Transverse colon (tissue), 4 donors: ENCODE measurements at regions not wholly inside any gene's neighbourhood (a gene's known extent, or its start where the extent isn't known, plus 50 kb on each side); places are given as distances from the start of the nearest gene placed in this dataset.

ENCODE experiments used
- DNase-seq: peaks from one replicate; pipeline ENCODE4 v3.0.0-alpha.2; 2019
- H3K27ac ChIP-seq, 4 donors: fragments of 200-600 bp; sonication (generic); 2 replicates each; pipeline ENCODE4 v1.5.1; 2016 to 2018; ENCODE audit warnings: inconsistent platforms in 4 of 4
- H3K27me3 ChIP-seq: fragments of 200-600 bp; sonication (generic); 2 replicates; pipeline ENCODE4 v1.5.1; 2017; ENCODE audit warnings: inconsistent platforms
- H3K36me3 ChIP-seq, 4 donors: fragments of 200-600 bp; sonication (generic); 2 replicates each; pipeline ENCODE4 v1.5.1; 2017 to 2019; ENCODE audit warnings: inconsistent platforms in 4 of 4
- H3K4me1 ChIP-seq, 4 donors: fragments of 200-600 bp; sonication (generic); 2 replicates each; pipeline ENCODE4 v1.5.1; 2017 to 2020; ENCODE audit warnings: inconsistent platforms in 4 of 4
- H3K4me3 ChIP-seq, 4 donors: fragments of 200-600 bp; sonication (generic); 1 replicate in 1 of 4; 2 replicates in 3 of 4; pipeline versions ENCODE4 v1.5.1 to v1.6.1; 2017 to 2019; ENCODE audit warnings: inconsistent platforms in 4 of 4
- H3K9me3 ChIP-seq, 2 donors: fragments of 200-600 bp; sonication (generic); 2 replicates each; pipeline ENCODE4 v1.5.1; 2017 to 2019; ENCODE audit warnings: inconsistent platforms in 2 of 2
- CTCF ChIP-seq, 5 experiments: fragments of 200-600 bp in 3 of 5; fragments of 450-650 bp in 2 of 5; sonication (generic) in 3 of 5; IDR thresholded peaks; 1 replicate in 2 of 5; 2 replicates in 3 of 5; pipeline ENCODE4 v1.5.1; 2016 to 2017; ENCODE audit warnings: antibody characterized with exemption in 5 of 5, inconsistent platforms in 3 of 5, mild to moderate bottlenecking in 2 of 5, moderate library complexity in 1 of 5
- EP300 ChIP-seq: sonication (generic); formaldehyde crosslinking; IDR thresholded peaks from one replicate; pipeline ENCODE4 v1.6.1; 2017; ENCODE audit warnings: antibody characterized with exemption, low read depth
- POLR2A ChIP-seq: fragments of 450-650 bp; IDR thresholded peaks from one replicate; pipeline ENCODE4 v1.6.1; 2016; ENCODE audit warnings: antibody characterized with exemption, mild to moderate bottlenecking, moderate library complexity
- POLR2AphosphoS5 ChIP-seq, 3 donors: sonication (generic); formaldehyde crosslinking; IDR thresholded peaks; one replicate each; pipeline ENCODE4 v1.6.1; 2016; ENCODE audit warnings: antibody characterized with exemption in 3 of 3
- WGBS, 2 donors: methylation state at CpG; one replicate each; pipeline ENCODE4 v1.1.5; 2018; ENCODE audit warnings: low coverage in 1 of 2; 5-methylcytosine and 5-hydroxymethylcytosine counted together
- in situ Hi-C, 4 donors: fragments of 200-750 bp; cut with MboI; loops; one replicate each; pipeline versions ENCODE4 v1.15.0 to v1.15.1; 2017; ENCODE audit warnings: low sequenced_read_pairs in 3 of 4, low pct_ligation_motif_present in 1 of 4, low pct_unique_long_range_greater_than_20kb in 1 of 4
- intact Hi-C: fragments of 100-400 bp; cut with DNase I; formaldehyde crosslinking; loops from one replicate; pipeline ENCODE4 v1.15.1; 2023; ENCODE audit warnings: low total_unique reads

DNA sequence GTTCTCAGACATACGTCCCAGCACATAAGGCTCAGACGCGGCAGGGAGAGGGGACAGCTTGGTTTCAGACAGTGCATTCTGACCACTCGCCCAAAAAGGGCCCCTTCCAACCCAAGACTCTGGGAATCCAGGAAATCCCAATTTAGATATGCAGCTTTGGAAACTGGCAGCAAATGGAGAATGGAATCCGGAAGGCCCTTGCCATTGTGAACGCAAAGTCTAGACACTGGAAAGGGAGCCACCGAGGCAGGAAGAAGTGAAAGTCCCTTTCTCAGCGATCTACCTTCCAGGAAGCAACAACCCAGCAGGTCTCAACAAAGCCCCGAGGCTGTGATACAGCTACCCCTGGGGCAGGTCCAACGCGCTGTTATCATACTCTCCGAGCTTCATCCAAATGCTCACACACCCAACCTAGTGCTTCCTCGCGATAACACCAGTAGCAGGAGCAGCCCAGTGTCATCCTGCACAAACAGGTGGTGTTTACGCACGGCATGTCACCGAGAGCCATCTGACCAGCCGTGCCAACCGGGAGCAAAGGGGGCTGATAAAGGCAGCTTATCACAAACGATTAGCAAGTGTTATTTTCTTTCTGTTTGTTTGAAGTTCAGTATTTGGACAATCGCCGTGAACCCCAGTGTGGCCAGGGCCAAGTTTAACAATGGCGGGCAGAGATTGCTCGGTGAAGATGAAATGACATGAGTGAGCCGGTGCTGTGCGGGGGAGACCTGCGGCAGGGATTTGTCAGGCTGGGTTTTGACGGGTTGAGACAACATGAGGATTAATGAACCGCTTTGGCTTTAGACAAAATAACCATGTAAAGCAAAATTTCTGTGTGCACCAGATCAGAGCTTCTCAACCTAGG lies 240.6 kb downstream of the FOXL1 start:
- 52 to 53% methylated on average over 5 to 29 of the region's 29 CpGs for WGBS, 2 donors
- H3K4me1 ChIP-seq, result no peaks in the 10 kb centered on the region
- peaks cover 49% of the 10 kb centered on the region for H3K27me3 ChIP-seq
- in situ Hi-C loops, result no loop called here
- H3K4me3 ChIP-seq, result no peak overlapping the region
- H3K27ac ChIP-seq, result no peak overlapping the region
- TF ChIP-seq POLR2AphosphoS5 (IDR thresholded peaks at IDR 0.05) (no peak), POLR2A (no peak), CTCF (IDR thresholded peaks at IDR 0.05) (no peak), EP300 (no peak)
- no peaks in the 10 kb centered on the region for H3K9me3 ChIP-seq
- DNase-seq, result no peak
- intact Hi-C loops, result no loop called here
- no peaks in the 10 kb centered on the region for H3K36me3 ChIP-seq

GRCh38 chr16:86819533-86819892 lies 241.2 kb downstream of the FOXL1 start:
- no peaks in the 10 kb centered on the region for H3K9me3 ChIP-seq
- H3K36me3 ChIP-seq, result no peaks in the 10 kb centered on the region
- peaks cover 55% of the 10 kb centered on the region for H3K27me3 ChIP-seq
- intact Hi-C loops (no loop called here), in situ Hi-C loops (no loop called here)
- no peak for DNase-seq
- 47% methylated on average over 3 of the region's 4 CpGs; no CpG with 5 or more reads in 1 of the 2 donors for WGBS, 2 donors
- no peak overlapping the region for H3K27ac ChIP-seq
- no peak overlapping the region for H3K4me3 ChIP-seq
- no peaks in the 10 kb centered on the region for H3K4me1 ChIP-seq
- TF ChIP-seq POLR2A (no peak), POLR2AphosphoS5 (IDR thresholded peaks at IDR 0.05) (no peak), EP300 (no peak), CTCF (IDR thresholded peaks at IDR 0.05) (no peak)

GRCh38 chr16:86821895-86822294 lies 243.5 kb downstream of the FOXL1 start:
- 73 to 87% methylated on average over 1 to 2 of the region's 2 CpGs for WGBS, 2 donors
- intact Hi-C loops, result no loop called here
- no peak for TF ChIP-seq EP300
- no peak for TF ChIP-seq POLR2AphosphoS5 (IDR thresholded peaks at IDR 0.05)
- TF ChIP-seq POLR2A, result no peak
- TF ChIP-seq CTCF (IDR thresholded peaks at IDR 0.05), result no peak
- H3K36me3 ChIP-seq, result no peaks in the 10 kb centered on the region
- no peak overlapping the region for H3K4me3 ChIP-seq
- H3K27ac ChIP-seq, result no peak overlapping the region
- no peaks in the 10 kb centered on the region for H3K9me3 ChIP-seq
- in situ Hi-C loops, result no loop called here
- no peak for DNase-seq
- peaks cover 68% of the 10 kb centered on the region for H3K27me3 ChIP-seq
- no peaks in the 10 kb centered on the region for H3K4me1 ChIP-seq

- Histone ChIP-seq H3K27me3 (peaks cover 66% of the 10 kb centered on the region), H3K36me3 (no peaks in the 10 kb centered on the region), H3K4me3 (no peak overlapping the region), H3K4me1 (no peaks in the 10 kb centered on the region), H3K27ac (no peak overlapping the region), H3K9me3 (no peaks in the 10 kb centered on the region)
- in situ Hi-C loops (no loop called here), intact Hi-C loops (no loop called here)
- DNase-seq, result no peak
- 74 to 83% methylated on average over 1 to 8 of the region's 8 CpGs for WGBS, 2 donors
- TF ChIP-seq POLR2A, result no peak
- no peak for TF ChIP-seq POLR2AphosphoS5 (IDR thresholded peaks at IDR 0.05)
- no peak for TF ChIP-seq CTCF (IDR thresholded peaks at IDR 0.05)
- no peak for TF ChIP-seq EP300
These were observed 244.8 kb downstream of the FOXL1 start for GRCh38 chr16:86823125-86823524.
